HFFc6 (cell line): ENCODE measurements at regions not wholly inside any gene's neighbourhood (a gene's known extent, or its start where the extent isn't known, plus 50 kb on each side); places are given as distances from the start of the nearest gene placed in this dataset.

Source experiments
- DNase-seq: peaks from one replicate; pipeline ENCODE4 v3.0.0-alpha.2; 2018
- H3K27ac Mint-ChIP-seq: 2 replicates; pipeline ENCODE4 v1.8.0; 2020; ENCODE audit warnings: mild to moderate bottlenecking, mixed read lengths
- H3K27me3 Mint-ChIP-seq: 2 replicates; pipeline ENCODE4 v1.8.0; 2021; ENCODE audit warnings: mild to moderate bottlenecking, moderate library complexity, mixed read lengths; ENCODE audit not compliant: insufficient read depth
- H3K36me3 Mint-ChIP-seq: 2 replicates; pipeline ENCODE4 v1.8.0; 2021; ENCODE audit warnings: low read depth, mixed read lengths
- H3K4me1 Mint-ChIP-seq: 2 replicates; pipeline ENCODE4 v1.8.0; 2020; ENCODE audit warnings: low read depth, mixed read lengths
- H3K4me3 Mint-ChIP-seq: 2 replicates; pipeline ENCODE4 v1.8.0; 2020; ENCODE audit warnings: mild to moderate bottlenecking, moderate library complexity, mixed read lengths
- H3K9me3 Mint-ChIP-seq: 2 replicates; pipeline ENCODE4 v1.8.0; 2020; ENCODE audit warnings: mild to moderate bottlenecking, mixed read lengths
- CTCF ChIP-seq: fragments of 200-600 bp; sonication (generic); IDR thresholded peaks from 2 replicates; pipeline ENCODE4 v1.5.0; 2021; ENCODE audit warnings: antibody characterized with exemption, mild to moderate bottlenecking

- H3K4me3 Mint-ChIP-seq: no peak overlapping the region
- DNase-seq: peak; percentile 16
- TF ChIP-seq CTCF: no peak
- peaks cover 2% of the 10 kb centered on the region for H3K27me3 Mint-ChIP-seq
- no peaks in the 10 kb centered on the region for H3K9me3 Mint-ChIP-seq
- H3K27ac Mint-ChIP-seq: no peak overlapping the region
- H3K36me3 Mint-ChIP-seq: no peaks in the 10 kb centered on the region
- H3K4me1 Mint-ChIP-seq: peaks cover 52% of the 10 kb centered on the region
Observed at GRCh38 chr6:42507901-42508300, 55.9 kb upstream of the UBR2 start.

- DNase-seq: no peak
- no peaks in the 10 kb centered on the region for H3K36me3 Mint-ChIP-seq
- no peak for TF ChIP-seq CTCF
- H3K9me3 Mint-ChIP-seq: no peaks in the 10 kb centered on the region
- peaks cover 46% of the 10 kb centered on the region for H3K4me1 Mint-ChIP-seq
- H3K4me3 Mint-ChIP-seq: no peak overlapping the region
- no peaks in the 10 kb centered on the region; the same call in 1 of the 2 replicates for H3K27me3 Mint-ChIP-seq
- peak overlapping the region; percentile 0; the same call in 1 of the 2 replicates for H3K27ac Mint-ChIP-seq
Observed at GRCh38 chr6:42507195-42507594, 55.5 kb upstream of the TRERF1 start.

- H3K36me3 Mint-ChIP-seq: no peaks in the 10 kb centered on the region
- TF ChIP-seq CTCF: no peak
- H3K9me3 Mint-ChIP-seq: no peaks in the 10 kb centered on the region
- no peak for DNase-seq
- no peak overlapping the region for H3K4me3 Mint-ChIP-seq
- peaks cover 47% of the 10 kb centered on the region for H3K4me1 Mint-ChIP-seq
- peak overlapping the region; percentile 60; the same call in 1 of the 2 replicates for H3K27ac Mint-ChIP-seq
- H3K27me3 Mint-ChIP-seq: no peaks in the 10 kb centered on the region; the same call in 1 of the 2 replicates
Observed at GRCh38 chr6:42506070-42506469, 54.3 kb upstream of the TRERF1 start.

GRCh38 chr6:42505385-42505718, 53.6 kb upstream of the TRERF1 start:
- no peaks in the 10 kb centered on the region for H3K36me3 Mint-ChIP-seq
- no peaks in the 10 kb centered on the region for H3K9me3 Mint-ChIP-seq
- 0 out of 2 replicates have a peak overlapping the region, but pooled peaks have one; percentile 17 for H3K4me3 Mint-ChIP-seq
- H3K4me1 Mint-ChIP-seq: peaks cover 47% of the 10 kb centered on the region
- TF ChIP-seq CTCF: no peak
- peaks cover 3% of the 10 kb centered on the region; the same call in 1 of the 2 replicates for H3K27me3 Mint-ChIP-seq
- peak; percentile 43 for DNase-seq
- peak overlapping the region; percentile 60; the same call in 1 of the 2 replicates for H3K27ac Mint-ChIP-seq

GRCh38 chr6:42503894-42504293, 52.2 kb upstream of the TRERF1 start:
- Mint-ChIP-seq H3K4me1 (peaks cover 38% of the 10 kb centered on the region), H3K36me3 (no peaks in the 10 kb centered on the region), H3K27ac (no peak overlapping the region), H3K4me3 (no peak overlapping the region), H3K27me3 (peaks cover 3% of the 10 kb centered on the region; the same call in 1 of the 2 replicates), H3K9me3 (no peaks in the 10 kb centered on the region)
- DNase-seq: no peak
- no peak for TF ChIP-seq CTCF

- H3K4me1 Mint-ChIP-seq: peaks cover 35% of the 10 kb centered on the region
- 0 out of 2 replicates have a peak, but pooled peaks cover 1% of the 10 kb centered on the region for H3K36me3 Mint-ChIP-seq
- no peak overlapping the region for H3K27ac Mint-ChIP-seq
- no peaks in the 10 kb centered on the region for H3K9me3 Mint-ChIP-seq
- H3K27me3 Mint-ChIP-seq: peaks cover 6% of the 10 kb centered on the region; the same call in 1 of the 2 replicates
- no peak overlapping the region for H3K4me3 Mint-ChIP-seq
- no peak for DNase-seq
- no peak for TF ChIP-seq CTCF
Observed at GRCh38 chr6:42502990-42503389, 51.3 kb upstream of the TRERF1 start.
